ENCODE measurements at regions not wholly inside any gene's neighbourhood (a gene's known extent, or its start where the extent isn't known, plus 50 kb on each side); places are given as distances from the start of the nearest gene placed in this dataset.

DNA sequence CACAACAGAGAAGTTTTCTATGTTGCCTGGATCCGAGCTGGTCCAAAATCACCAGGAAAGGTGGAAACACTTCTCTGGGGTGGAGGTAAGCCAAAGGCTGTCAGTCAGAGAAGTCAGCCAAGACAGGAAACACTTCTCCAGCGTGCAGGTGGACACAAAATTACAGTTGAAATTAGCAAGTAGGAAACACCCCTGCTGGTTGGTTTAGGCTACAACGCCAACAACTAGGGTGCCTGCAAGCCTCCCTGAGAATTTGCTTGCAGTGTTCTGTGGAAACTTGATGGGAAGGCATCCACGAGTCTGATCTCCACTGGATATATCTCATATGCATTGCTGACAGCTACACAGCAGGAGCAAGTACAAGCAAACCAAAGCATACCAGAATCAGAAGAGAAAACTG is 600.5 kb downstream of the RERGL start:
- TF ChIP-seq, protein P1, sequence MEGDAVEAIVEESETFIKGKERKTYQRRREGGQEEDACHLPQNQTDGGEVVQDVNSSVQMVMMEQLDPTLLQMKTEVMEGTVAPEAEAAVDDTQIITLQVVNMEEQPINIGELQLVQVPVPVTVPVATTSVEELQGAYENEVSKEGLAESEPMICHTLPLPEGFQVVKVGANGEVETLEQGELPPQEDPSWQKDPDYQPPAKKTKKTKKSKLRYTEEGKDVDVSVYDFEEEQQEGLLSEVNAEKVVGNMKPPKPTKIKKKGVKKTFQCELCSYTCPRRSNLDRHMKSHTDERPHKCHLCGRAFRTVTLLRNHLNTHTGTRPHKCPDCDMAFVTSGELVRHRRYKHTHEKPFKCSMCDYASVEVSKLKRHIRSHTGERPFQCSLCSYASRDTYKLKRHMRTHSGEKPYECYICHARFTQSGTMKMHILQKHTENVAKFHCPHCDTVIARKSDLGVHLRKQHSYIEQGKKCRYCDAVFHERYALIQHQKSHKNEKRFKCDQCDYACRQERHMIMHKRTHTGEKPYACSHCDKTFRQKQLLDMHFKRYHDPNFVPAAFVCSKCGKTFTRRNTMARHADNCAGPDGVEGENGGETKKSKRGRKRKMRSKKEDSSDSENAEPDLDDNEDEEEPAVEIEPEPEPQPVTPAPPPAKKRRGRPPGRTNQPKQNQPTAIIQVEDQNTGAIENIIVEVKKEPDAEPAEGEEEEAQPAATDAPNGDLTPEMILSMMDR (IDR thresholded peaks at IDR 0.05; ENCODE audit: insufficient read depth, low read length, poor library complexity, severe bottlenecking) = no peak
- Histone ChIP-seq H3K27me3 (ENCODE audit: control insufficient read depth, insufficient read depth, low read length) (no peaks in the 10 kb centered on the region), H3K4me3 (ENCODE audit: low read depth, low read length) (no peak overlapping the region), H3K36me3 (ENCODE audit: control insufficient read depth, insufficient read depth, low read length) (no peaks in the 10 kb centered on the region)
- DNase-seq (ENCODE audit: low read depth) = no peak

DNA sequence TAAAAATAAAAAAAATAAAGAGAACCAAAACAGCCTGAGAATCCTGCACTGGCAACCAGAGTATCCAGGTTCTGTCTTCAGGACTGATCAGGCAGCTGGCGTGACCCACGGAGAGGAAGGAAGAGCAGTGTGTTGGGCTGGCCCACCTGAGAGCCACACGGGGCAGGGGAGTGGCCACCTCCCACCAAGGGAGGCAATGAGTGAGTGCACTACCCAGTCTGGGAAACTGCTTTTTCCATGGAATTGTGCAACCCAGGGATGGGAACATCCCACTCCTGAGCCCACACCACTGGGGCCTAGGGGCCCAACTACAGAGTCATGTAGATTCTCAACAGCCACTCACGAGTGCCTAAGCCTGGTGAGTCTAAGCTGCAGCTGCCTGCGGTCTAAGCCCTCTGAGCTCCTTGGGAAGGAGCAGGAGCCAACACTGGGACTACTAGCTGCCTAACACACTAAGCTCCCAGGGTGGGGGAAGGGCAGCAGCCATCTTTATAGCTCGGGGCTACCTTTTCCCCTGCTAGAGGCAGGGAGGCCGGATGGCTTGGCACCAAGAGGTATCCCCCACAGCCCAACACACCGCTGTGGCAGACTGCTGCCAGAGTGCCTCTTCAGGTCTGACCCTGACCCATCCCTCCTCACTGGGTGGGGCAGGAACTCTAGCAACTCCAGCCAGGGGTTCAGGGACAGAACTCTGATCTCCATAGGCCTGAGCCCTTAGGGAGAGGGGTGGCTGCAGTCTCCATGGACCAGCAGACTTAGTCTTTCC is 610.9 kb downstream of the RERGL start:
- H3K27me3 ChIP-seq (ENCODE audit: control insufficient read depth, insufficient read depth, low read length) = no peaks in the 10 kb centered on the region
- no peak for DNase-seq (ENCODE audit: low read depth)

DNA sequence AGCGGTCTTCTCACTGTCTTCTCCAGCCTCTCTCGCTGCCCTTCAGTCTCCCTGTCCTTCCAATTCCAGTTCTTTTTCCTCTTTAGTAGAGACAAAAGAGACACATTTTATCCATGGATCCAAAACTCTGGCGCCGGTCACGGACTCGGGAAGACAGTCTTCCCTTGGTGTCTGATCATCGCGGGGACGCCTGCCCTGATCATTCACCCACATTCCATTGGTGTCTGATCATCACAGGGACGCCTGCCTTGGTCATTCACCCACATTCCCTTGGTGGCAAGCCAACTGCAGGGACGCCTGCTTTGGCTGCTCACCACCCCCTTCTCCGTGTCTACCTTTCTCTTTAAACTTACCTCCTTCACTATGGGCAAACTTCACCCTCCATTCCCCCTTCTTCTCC is 619.5 kb downstream of the RERGL start:
- Histone ChIP-seq H3K27me3 (ENCODE audit: control insufficient read depth, insufficient read depth, low read length) (no peaks in the 10 kb centered on the region), H3K36me3 (ENCODE audit: control insufficient read depth, insufficient read depth, low read length) (no peaks in the 10 kb centered on the region), H3K4me3 (ENCODE audit: low read depth, low read length) (no peak overlapping the region)
- no peak for DNase-seq (ENCODE audit: low read depth)
- TF ChIP-seq, protein P1 (IDR thresholded peaks at IDR 0.05; ENCODE audit: insufficient read depth, low read length, poor library complexity, severe bottlenecking) = no peak

More for the DNA sequence above, 610.9 kb downstream of the RERGL start:
- TF ChIP-seq, protein P1 (IDR thresholded peaks at IDR 0.05; ENCODE audit: insufficient read depth, low read length, poor library complexity, severe bottlenecking) = no peak
- Histone ChIP-seq H3K4me3 (ENCODE audit: low read depth, low read length) (no peak overlapping the region), H3K36me3 (ENCODE audit: control insufficient read depth, insufficient read depth, low read length) (no peaks in the 10 kb centered on the region)

DNA sequence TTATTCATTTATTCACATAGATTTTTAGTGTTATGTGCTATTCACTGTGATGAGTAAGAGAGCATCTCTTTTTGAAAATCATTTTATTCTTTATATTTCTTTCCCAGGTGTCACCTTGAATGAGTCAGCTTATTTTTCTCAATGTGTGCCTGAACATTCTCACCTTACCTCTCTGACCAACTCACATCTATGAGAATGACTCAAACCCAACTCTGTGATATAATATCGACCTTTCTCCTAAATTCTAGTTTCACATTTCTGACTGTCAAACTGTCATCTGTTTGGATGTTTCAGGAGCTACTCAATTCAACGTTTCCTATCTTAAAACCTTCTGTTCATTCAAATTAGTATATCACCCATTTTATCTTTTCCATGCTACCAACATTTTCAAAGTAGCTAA is 630.8 kb downstream of the RERGL start:
- Histone ChIP-seq H3K4me3 (ENCODE audit: low read depth, low read length) (no peak overlapping the region), H3K36me3 (ENCODE audit: control insufficient read depth, insufficient read depth, low read length) (no peaks in the 10 kb centered on the region), H3K27me3 (ENCODE audit: control insufficient read depth, insufficient read depth, low read length) (no peaks in the 10 kb centered on the region)
- no peak for DNase-seq (ENCODE audit: low read depth)
- TF ChIP-seq, protein P1 (IDR thresholded peaks at IDR 0.05; ENCODE audit: insufficient read depth, low read length, poor library complexity, severe bottlenecking) = no peak

DNA sequence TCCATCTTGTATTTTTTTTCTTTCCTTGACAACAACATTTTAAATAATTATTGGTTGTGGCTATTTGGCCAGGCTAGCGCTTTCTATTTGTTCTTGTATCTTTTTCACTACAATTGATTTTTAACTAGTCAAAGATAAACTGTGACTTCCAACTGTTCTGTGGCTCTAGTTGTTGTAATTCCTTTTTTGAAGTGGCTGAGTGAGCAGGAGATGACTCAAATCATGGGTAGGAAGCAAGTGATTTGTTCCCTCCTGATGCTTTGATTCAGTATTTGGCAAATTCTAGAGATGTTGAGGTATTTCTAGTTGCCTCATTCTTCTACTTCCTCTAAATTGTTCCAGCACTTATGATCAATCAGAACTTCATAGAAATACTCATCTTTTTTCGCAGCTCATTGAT is 633.5 kb downstream of the RERGL start:
- Histone ChIP-seq H3K36me3 (ENCODE audit: control insufficient read depth, insufficient read depth, low read length) (no peaks in the 10 kb centered on the region), H3K27me3 (ENCODE audit: control insufficient read depth, insufficient read depth, low read length) (no peaks in the 10 kb centered on the region), H3K4me3 (ENCODE audit: low read depth, low read length) (no peak overlapping the region)
- TF ChIP-seq, protein P1 (IDR thresholded peaks at IDR 0.05; ENCODE audit: insufficient read depth, low read length, poor library complexity, severe bottlenecking) = no peak
- DNase-seq (ENCODE audit: low read depth) = no peak

DNA sequence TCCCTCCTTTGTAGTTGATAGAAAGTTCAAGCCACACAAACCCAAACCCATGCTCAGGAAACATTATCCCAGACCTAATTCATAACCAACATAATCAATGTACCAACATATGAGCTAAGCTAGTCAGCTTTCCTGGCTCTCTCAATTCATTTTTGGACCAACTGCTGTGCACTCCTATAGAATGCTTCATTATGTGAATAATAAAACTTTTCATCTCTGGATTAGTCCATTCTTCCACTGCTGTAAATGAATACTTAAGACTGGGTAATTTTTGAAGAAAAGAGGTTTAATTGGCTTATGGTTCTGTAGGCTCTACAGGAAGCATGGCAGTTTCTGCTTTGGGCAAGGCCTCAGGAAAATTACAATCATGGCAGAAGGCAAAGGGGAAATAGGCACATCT is 651.9 kb downstream of the RERGL start:
- Histone ChIP-seq H3K4me3 (ENCODE audit: low read depth, low read length) (no peak overlapping the region), H3K36me3 (ENCODE audit: control insufficient read depth, insufficient read depth, low read length) (no peaks in the 10 kb centered on the region), H3K27me3 (ENCODE audit: control insufficient read depth, insufficient read depth, low read length) (no peaks in the 10 kb centered on the region)
- DNase-seq (ENCODE audit: low read depth) = no peak
- TF ChIP-seq, protein P1 (IDR thresholded peaks at IDR 0.05; ENCODE audit: insufficient read depth, low read length, poor library complexity, severe bottlenecking) = no peak
